Esophagus (tissue), 2 donors: ENCODE measurements at regions not wholly inside any gene's neighbourhood (a gene's known extent, or its start where the extent isn't known, plus 50 kb on each side); places are given as distances from the start of the nearest gene placed in this dataset.

Source experiments
- H3K27ac ChIP-seq, 2 donors: one replicate each; pipeline ENCODE4 v1.5.1; 2013; ENCODE audit warnings: low read depth in 2 of 2, mild to moderate bottlenecking in 2 of 2, inconsistent platforms in 1 of 2, low read length in 1 of 2, moderate library complexity in 1 of 2
- H3K27me3 ChIP-seq, 2 donors: one replicate each; pipeline ENCODE4 v1.6.1; 2013; ENCODE audit warnings: low read length in 2 of 2, control low read depth in 1 of 2, mild to moderate bottlenecking in 1 of 2; ENCODE audit not compliant: insufficient read depth in 2 of 2, control insufficient read depth in 1 of 2
- H3K36me3 ChIP-seq, 2 donors: one replicate each; pipeline ENCODE4 v1.6.1; 2013; ENCODE audit warnings: low read length in 1 of 2; ENCODE audit not compliant: control insufficient read depth in 2 of 2, insufficient read depth in 2 of 2
- H3K4me1 ChIP-seq, 2 donors: one replicate each; pipeline ENCODE4 v1.6.1; 2013; ENCODE audit warnings: low read length in 1 of 2; ENCODE audit not compliant: control insufficient read depth in 2 of 2, insufficient read depth in 2 of 2
- H3K4me3 ChIP-seq, 2 donors: one replicate each; pipeline ENCODE4 v1.5.1; 2013; ENCODE audit warnings: low read length in 2 of 2, mild to moderate bottlenecking in 2 of 2, low read depth in 1 of 2, moderate library complexity in 1 of 2
- H3K9me3 ChIP-seq, 2 donors: one replicate each; pipeline ENCODE4 v1.6.1; 2013; ENCODE audit warnings: mild to moderate bottlenecking in 2 of 2, low read depth in 1 of 2, low read length in 1 of 2, moderate library complexity in 1 of 2; ENCODE audit not compliant: control insufficient read depth in 2 of 2, insufficient read depth in 1 of 2
- WGBS, 2 donors: extraction: QIAGEN DNeasy Blood & Tissue Kit; methylation state at CpG; one replicate each; pipeline ENCODE4 v1.1.7; 2013; 5-methylcytosine and 5-hydroxymethylcytosine counted together
- donor health status: healthy with polysubstance abuse.
- donor health status: Bipolar disorder and iron deficiency.

DNA sequence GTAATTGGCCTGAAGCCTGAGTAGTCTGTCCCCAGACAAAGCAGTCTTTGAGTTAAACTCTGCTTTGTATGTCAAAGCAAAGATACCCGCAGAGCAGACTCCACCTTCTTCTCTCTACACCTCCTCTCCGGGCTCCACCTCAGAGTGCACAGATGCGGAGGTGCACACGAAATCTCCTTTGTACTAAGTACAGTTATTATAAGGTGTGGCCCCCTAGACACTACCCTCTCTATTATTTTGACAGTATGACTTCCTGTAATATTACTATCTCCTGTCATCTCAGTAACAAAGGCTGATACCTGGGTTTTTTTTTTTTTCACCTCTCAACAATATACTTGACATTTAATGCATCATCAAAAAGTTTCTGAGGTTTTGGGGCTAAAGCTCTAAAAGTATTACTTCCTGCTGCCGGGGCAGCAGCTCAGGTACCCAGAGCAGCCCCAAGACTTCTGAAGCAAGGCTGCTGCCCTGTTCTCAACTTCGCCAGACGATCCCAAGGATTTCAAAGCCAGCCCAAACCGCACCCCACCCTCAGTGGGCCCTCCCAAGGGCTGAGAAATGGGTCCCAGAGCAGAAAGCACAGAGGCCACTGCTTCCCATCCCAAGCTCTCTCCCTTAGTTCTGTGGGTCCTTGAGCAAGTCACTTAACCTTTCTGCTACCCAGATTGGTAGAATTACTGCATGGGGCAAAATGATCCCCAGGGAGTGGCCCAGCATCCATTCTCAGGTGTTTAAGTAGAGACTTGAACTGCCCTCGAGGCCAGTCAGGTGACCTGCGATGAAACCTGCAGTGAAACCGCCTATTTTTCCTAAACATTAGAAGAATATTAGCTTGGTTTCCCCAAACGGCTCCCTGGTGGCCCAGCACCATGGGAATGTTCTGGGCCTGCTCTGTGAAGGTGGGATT is 180.6 kb downstream of the FOXO1 start:
- Histone ChIP-seq H3K9me3 (peaks cover 0 to 3% of the 10 kb centered on the region in 2 donors), H3K27ac (peak overlapping the region; percentile 40 to 47)
- WGBS, 2 donors: 65 to 67% methylated on average over 12 of the region's 12 CpGs

DNA sequence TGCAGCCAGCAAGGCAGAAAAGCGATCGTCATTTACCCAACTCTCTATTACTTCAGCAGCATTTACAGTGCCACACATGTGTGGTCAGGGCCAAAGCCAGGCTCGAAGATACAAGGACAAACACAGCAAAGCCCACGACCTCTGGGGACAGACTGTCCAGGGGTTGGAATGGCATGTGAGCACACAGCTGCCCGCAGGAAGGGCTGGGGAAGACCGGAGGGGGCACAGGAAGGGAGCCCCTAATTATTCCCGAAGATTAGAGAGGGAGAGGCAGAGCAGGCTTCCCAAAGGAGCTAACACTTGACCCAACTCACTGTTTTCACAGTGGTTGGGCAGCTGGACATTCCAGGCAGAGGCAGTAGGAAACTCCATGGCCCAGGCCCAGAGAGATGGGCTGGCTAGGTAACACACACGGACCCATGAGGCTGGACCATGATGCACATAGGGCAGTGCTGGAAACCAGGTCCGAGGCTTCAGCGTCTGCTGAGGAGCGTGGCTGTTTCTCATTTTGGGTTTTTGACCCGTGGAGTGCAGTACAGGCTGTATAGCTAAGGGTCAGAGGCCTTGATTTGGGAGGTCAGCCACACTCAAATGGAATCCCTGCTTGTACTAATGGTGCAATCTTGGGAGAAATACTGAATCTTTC is 179.8 kb downstream of the FOXO1 start:
- Histone ChIP-seq H3K27me3 (no peaks in the 10 kb centered on the region), H3K4me3 (no peak overlapping the region), H3K4me1 (peaks cover 0 to 9% of the 10 kb centered on the region in 2 donors), H3K36me3 (no peaks in the 10 kb centered on the region), H3K9me3 (peaks cover 0 to 3% of the 10 kb centered on the region in 2 donors), H3K27ac (peak overlapping the region in 1 of 2 donors; percentile 40)
- WGBS, 2 donors: 73 to 85% methylated on average over 12 of the region's 12 CpGs

More for the DNA sequence above, 180.6 kb downstream of the FOXO1 start:
- Histone ChIP-seq H3K27me3 (no peaks in the 10 kb centered on the region), H3K4me3 (no peak overlapping the region), H3K4me1 (peaks cover 0 to 9% of the 10 kb centered on the region in 2 donors), H3K36me3 (no peaks in the 10 kb centered on the region)

DNA sequence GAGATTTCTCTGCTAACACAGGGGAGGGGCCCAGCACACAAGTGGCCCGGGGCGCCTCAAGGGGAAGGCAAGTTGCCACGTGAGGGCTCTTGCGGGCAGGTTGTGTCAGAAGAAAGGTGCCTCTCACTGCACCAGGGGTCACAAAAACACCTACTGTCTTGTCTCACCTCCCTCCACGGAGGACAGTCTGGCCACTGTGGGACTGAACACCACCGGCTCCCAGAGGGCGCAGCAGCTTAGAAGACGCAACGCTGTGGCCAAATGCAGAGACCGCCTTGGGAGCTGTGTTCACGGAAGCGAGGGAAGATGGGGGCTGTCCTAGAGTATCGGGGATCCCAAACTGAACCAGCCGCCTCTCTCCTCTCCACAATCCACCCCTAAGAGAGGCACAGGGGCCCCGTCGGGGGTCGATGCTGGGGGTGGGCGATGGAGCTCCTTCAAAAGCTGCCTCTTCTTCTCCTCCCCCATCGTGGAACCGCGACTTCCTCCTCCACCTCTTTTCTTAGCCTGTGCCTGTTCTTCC is 177.5 kb downstream of the FOXO1 start:
- no peak overlapping the region for H3K4me3 ChIP-seq
- H3K4me1 ChIP-seq: peaks cover 0 to 8% of the 10 kb centered on the region in 2 donors
- no peaks in the 10 kb centered on the region for H3K27me3 ChIP-seq
- H3K27ac ChIP-seq: no peak overlapping the region
- 94 to 95% methylated on average over 21 of the region's 21 CpGs for WGBS, 2 donors
- H3K9me3 ChIP-seq: peaks cover 0 to 3% of the 10 kb centered on the region in 2 donors
- no peaks in the 10 kb centered on the region for H3K36me3 ChIP-seq

DNA sequence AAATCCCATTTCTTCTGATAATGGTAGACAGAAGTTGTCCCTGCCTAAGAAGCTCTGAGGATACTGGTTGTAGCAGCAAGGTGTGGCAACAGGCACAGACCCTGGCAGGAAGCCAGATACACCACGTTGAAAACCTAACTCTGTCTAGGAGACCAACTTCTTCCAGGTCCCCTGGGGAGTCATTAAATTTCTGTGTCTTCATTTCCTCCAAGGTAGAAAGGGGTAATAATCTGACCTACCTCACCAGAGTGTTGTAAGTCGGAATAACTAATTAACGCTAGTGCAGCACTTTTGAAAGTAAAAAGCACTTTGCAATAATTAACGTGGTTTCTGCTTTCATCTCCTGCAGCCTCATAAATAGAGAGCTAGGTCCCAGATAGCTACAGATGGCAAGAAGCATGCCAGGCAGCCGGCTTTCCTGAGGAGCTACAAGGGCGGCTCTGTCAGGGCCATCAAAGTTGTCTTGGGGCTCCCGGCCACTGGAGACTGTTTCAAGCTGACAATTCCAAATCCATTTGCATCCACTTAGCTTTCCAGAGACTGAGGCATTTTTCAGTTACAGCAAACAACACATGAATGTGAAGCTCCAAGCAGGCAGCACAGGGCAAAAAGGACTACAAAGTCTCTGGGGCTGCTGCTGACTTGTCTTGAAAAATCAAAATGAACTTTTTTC is 176.2 kb downstream of the FOXO1 start:
- no peak overlapping the region for H3K4me3 ChIP-seq
- H3K36me3 ChIP-seq: no peaks in the 10 kb centered on the region
- H3K9me3 ChIP-seq: peaks cover 0 to 3% of the 10 kb centered on the region in 2 donors
- no peak overlapping the region for H3K27ac ChIP-seq
- H3K4me1 ChIP-seq: no peaks in the 10 kb centered on the region
- no peaks in the 10 kb centered on the region for H3K27me3 ChIP-seq
- WGBS, 2 donors: 61 to 70% methylated on average over 7 of the region's 7 CpGs

DNA sequence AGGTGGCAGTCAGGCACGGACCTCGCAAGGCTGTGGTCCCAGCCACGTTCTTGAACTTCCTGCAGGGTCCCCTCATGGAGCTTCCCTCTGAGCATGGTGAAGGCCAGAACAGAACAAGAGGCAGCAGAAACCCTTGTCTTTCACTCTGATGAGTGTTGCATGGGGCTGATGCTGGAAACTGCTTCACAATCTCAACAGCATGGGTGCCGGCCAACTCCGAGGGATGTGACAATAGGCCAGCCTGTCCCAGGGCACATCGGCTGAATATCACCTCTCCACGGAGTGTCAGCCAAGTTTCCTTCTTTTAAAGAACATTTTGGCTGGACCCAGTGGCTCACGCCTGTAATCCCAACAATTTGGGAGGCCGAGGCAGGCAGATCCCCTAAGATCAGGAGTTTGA is 173.9 kb downstream of the FOXO1 start:
- H3K4me3 ChIP-seq: no peak overlapping the region
- H3K36me3 ChIP-seq: no peaks in the 10 kb centered on the region
- H3K4me1 ChIP-seq: no peaks in the 10 kb centered on the region
- no peak overlapping the region for H3K27ac ChIP-seq
- peaks cover 0 to 3% of the 10 kb centered on the region in 2 donors for H3K9me3 ChIP-seq
- 82 to 88% methylated on average over 9 of the region's 9 CpGs for WGBS, 2 donors
- H3K27me3 ChIP-seq: no peaks in the 10 kb centered on the region

DNA sequence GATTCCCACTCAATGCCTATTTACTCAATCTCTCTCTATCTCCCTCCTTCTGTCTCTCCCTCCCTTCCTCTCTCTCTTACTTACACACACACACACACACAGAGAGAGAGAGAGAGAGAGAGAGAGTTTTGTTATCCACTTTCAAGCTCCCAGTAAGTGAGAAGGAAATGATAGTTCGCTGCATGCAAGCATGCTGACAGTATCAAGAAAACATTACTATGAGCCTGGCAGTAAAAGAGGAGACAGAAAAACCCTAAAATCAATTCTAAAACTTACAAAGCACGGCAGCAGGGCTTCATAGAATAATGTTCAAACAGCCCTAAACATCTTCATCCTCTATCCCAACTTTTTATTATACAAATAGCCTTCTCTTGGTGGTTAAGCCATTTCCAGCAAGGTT is 171.9 kb downstream of the FOXO1 start:
- no peaks in the 10 kb centered on the region for H3K9me3 ChIP-seq
- 50 to 58% methylated on average over 2 of the region's 2 CpGs for WGBS, 2 donors
- no peak overlapping the region for H3K4me3 ChIP-seq
- H3K27me3 ChIP-seq: no peaks in the 10 kb centered on the region
- no peak overlapping the region for H3K27ac ChIP-seq
- no peaks in the 10 kb centered on the region for H3K4me1 ChIP-seq
- no peaks in the 10 kb centered on the region for H3K36me3 ChIP-seq

DNA sequence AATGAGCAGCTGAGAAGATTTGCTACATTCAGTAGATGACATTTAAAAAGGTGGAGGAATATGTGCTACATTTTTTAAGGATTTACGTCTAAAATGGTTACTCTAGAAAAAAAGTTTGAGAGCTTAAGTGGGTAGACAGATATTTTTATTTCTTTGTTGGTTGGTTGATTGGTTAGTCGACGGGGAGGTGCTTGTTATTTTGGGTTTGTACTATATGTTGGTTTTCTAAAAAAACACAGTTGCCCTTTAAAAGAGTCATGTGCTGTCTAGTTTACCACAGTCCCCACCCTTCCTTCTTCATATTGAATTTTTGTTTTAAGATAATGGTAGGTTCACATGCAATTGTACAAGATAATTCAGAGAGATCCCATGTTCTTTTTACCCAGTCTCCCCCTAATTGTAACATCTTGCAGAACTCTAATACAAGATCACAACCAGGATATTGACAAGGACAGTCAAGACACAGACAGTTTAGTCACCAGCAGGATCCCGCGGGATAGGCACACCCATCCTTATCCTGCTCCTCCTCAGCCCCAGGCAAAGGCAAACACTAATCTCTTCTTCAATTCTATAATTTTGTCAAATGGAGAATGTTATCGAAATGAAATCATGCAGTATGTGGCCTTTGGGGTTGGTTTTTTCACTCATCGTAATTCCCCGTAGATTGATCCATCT is 171.4 kb downstream of the FOXO1 start:
- Histone ChIP-seq H3K9me3 (no peaks in the 10 kb centered on the region), H3K4me3 (no peak overlapping the region), H3K27me3 (no peaks in the 10 kb centered on the region), H3K27ac (no peak overlapping the region), H3K4me1 (no peaks in the 10 kb centered on the region), H3K36me3 (no peaks in the 10 kb centered on the region)
- 52 to 78% methylated on average over 8 of the region's 8 CpGs for WGBS, 2 donors

DNA sequence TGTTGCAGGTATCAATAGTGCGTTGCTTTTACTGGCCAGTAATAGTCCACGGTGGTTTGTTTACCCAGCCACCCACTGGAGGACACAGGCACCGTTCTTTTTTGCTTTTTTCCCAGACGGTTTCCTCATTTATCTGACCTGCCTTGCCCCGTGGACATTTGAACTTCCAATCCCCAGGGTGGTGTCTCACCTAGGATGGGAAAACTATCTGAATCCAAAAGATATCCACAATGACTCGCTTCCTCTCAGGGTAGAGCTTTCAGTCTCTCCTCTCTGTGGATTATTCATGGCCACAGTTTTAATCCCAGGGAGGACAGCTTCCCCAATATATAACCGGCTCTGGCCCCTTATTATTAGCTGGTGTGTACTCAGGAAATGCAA is 170.8 kb downstream of the FOXO1 start:
- H3K4me1 ChIP-seq: no peaks in the 10 kb centered on the region
- H3K27ac ChIP-seq: no peak overlapping the region
- no peaks in the 10 kb centered on the region for H3K9me3 ChIP-seq
- H3K27me3 ChIP-seq: no peaks in the 10 kb centered on the region
- 56 to 63% methylated on average over 7 of the region's 7 CpGs for WGBS, 2 donors
- no peak overlapping the region for H3K4me3 ChIP-seq
- H3K36me3 ChIP-seq: no peaks in the 10 kb centered on the region
